Immature natural killer cell (primary cell): ENCODE measurements at regions not wholly inside any gene's neighbourhood (a gene's known extent, or its start where the extent isn't known, plus 50 kb on each side); places are given as distances from the start of the nearest gene placed in this dataset.

Experiments
- DNase-seq, 3 donors: peaks; one replicate each; pipeline ENCODE4 v3.0.0; 2022; ENCODE audit warnings: mixed read lengths in 1 of 3
- H3K27ac Mint-ChIP-seq, 6 donors: one replicate each; pipeline ENCODE4 v1.8.0; 2020; ENCODE audit warnings: mixed read lengths in 6 of 6, mild to moderate bottlenecking in 5 of 6, inconsistent platforms in 4 of 6, moderate library complexity in 3 of 6
- H3K27me3 Mint-ChIP-seq, 3 donors: one replicate each; pipeline ENCODE4 v1.8.0; 2020 to 2021; ENCODE audit warnings: low read depth in 3 of 3, mild to moderate bottlenecking in 3 of 3, mixed read lengths in 3 of 3, moderate library complexity in 3 of 3, inconsistent platforms in 1 of 3
- H3K36me3 Mint-ChIP-seq, 3 donors: one replicate each; pipeline ENCODE4 v1.8.0; 2020; ENCODE audit warnings: mixed read lengths in 3 of 3, inconsistent platforms in 2 of 3, mild to moderate bottlenecking in 2 of 3
- H3K4me1 Mint-ChIP-seq, 2 donors: one replicate each; pipeline ENCODE4 v1.8.0; 2020; ENCODE audit warnings: inconsistent platforms in 2 of 2, mild to moderate bottlenecking in 2 of 2, mixed read lengths in 2 of 2, moderate library complexity in 1 of 2
- H3K4me3 Mint-ChIP-seq, 5 donors: one replicate each; pipeline ENCODE4 v1.8.0; 2020; ENCODE audit warnings: mild to moderate bottlenecking in 5 of 5, mixed read lengths in 5 of 5, inconsistent platforms in 3 of 5, moderate library complexity in 3 of 5
- H3K9me3 Mint-ChIP-seq, 6 donors: one replicate each; pipeline ENCODE4 v1.8.0; 2020; ENCODE audit warnings: mild to moderate bottlenecking in 6 of 6, mixed read lengths in 6 of 6, inconsistent platforms in 4 of 6, moderate library complexity in 3 of 6

GRCh38 chr7:10910447-10910846, 63.2 kb upstream of the PHF14 start:
- Mint-ChIP-seq H3K36me3 (peaks cover 0 to 6% (median 3%) of the 10 kb centered on the region in 3 donors), H3K4me1 (no peaks in the 10 kb centered on the region), H3K4me3 (no peak overlapping the region), H3K9me3 (peaks cover 0 to 6% (median 0%) of the 10 kb centered on the region in 6 donors), H3K27ac (no peak overlapping the region), H3K27me3 (peaks cover 0 to 8% (median under 1%) of the 10 kb centered on the region in 3 donors)
- DNase-seq = no peak

GRCh38 chr7:10912077-10912476, 61.6 kb upstream of the PHF14 start:
- no peak overlapping the region for H3K4me3 Mint-ChIP-seq
- H3K4me1 Mint-ChIP-seq = no peaks in the 10 kb centered on the region
- DNase-seq = no peak
- peaks cover 0 to 8% (median 0%) of the 10 kb centered on the region in 3 donors for H3K27me3 Mint-ChIP-seq
- H3K36me3 Mint-ChIP-seq = peaks cover 0 to 6% (median 3%) of the 10 kb centered on the region in 3 donors
- H3K9me3 Mint-ChIP-seq = peaks cover 0 to 6% (median 0%) of the 10 kb centered on the region in 6 donors
- H3K27ac Mint-ChIP-seq = no peak overlapping the region

DNA sequence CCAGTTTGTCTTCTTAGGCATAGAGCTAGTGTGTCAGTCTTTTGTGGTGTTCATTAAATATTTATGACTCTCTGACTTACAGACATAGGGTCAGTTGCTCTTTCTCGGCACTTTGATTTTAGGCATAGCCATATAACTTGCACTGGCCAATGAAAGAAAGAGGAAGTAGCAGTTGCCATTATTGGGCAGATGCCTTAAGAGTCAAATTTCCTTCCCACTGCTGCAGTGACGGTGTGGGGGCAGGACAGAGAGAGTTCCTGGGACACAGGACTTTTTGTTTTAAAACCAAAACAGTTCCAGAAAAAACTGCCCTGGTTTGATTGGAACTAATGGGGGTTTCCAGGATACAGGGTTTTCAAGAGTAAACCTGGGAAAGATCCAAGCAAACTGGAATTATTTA, 60.2 kb upstream of the PHF14 start:
- Mint-ChIP-seq H3K27me3 (peaks cover 0 to 9% (median 0%) of the 10 kb centered on the region in 3 donors), H3K9me3 (peaks cover 0 to 6% (median 0%) of the 10 kb centered on the region in 6 donors), H3K27ac (no peak overlapping the region), H3K4me3 (no peak overlapping the region), H3K36me3 (peaks cover 0 to 6% (median 3%) of the 10 kb centered on the region in 3 donors), H3K4me1 (no peaks in the 10 kb centered on the region)
- DNase-seq = no peak

DNA sequence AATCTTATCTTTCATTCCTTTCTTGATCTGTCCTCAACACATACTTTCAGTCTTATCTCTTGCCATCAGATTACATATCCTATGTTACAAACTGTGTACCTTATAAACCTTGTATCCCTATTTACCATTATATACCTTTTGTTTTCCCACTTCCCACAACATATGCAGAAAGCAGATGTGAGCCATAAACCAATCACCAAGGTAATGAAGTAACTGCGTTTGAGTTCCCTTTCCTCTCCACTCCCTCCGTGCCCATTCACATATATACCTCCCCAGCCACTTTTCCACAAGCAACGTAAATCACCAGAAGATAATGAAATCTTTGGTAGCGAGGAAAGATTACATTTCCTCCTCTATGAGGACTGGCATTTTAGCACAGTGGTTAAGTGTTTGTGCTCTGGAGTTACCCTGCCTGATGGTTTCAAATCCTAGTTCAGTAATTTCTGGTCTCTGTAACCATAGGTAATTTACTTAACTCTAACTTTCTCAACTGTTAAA, 55.5 kb upstream of the PHF14 start:
- H3K36me3 Mint-ChIP-seq = peaks cover 0 to 2% (median 0%) of the 10 kb centered on the region in 3 donors
- H3K4me3 Mint-ChIP-seq = no peak overlapping the region
- H3K27me3 Mint-ChIP-seq = peaks cover 0 to 8% (median 0%) of the 10 kb centered on the region in 3 donors
- no peaks in the 10 kb centered on the region for H3K4me1 Mint-ChIP-seq
- H3K9me3 Mint-ChIP-seq = no peaks in the 10 kb centered on the region
- no peak overlapping the region for H3K27ac Mint-ChIP-seq
- DNase-seq = no peak

DNA sequence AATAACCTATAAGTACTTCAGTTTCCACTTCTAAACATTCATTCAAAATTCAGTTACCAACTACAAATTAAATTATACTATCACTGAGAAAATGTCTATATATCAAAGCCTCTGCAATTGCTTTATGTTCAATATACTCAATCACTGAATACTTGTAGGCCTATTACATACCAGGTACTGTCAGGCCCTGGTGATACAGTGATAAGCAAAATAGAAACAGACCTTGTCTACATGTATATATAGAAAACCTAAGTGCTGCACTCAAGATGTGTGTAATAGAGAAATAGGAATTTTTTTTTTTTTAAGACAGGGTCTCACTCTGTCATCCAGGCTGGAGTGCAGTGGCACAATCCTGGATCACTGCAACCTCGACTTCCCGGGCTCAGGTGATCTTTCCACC, 53.7 kb upstream of the PHF14 start:
- H3K4me1 Mint-ChIP-seq = no peaks in the 10 kb centered on the region
- DNase-seq = no peak
- H3K9me3 Mint-ChIP-seq = no peaks in the 10 kb centered on the region
- H3K4me3 Mint-ChIP-seq = no peak overlapping the region
- H3K36me3 Mint-ChIP-seq = peaks cover 0 to 8% (median 2%) of the 10 kb centered on the region in 3 donors
- H3K27ac Mint-ChIP-seq = no peak overlapping the region
- peaks cover 0 to 3% (median 0%) of the 10 kb centered on the region in 3 donors for H3K27me3 Mint-ChIP-seq
